Ishikawa (cell line): ENCODE measurements at regions not wholly inside any gene's neighbourhood (a gene's known extent, or its start where the extent isn't known, plus 50 kb on each side); places are given as distances from the start of the nearest gene placed in this dataset.

Experiments used
- CREB1 ChIP-seq: IDR thresholded peaks from 2 replicates; pipeline ENCODE4 v1.6.1; 2012; ENCODE audit warnings: low read depth
- EGR1 ChIP-seq: IDR thresholded peaks from 2 replicates; pipeline ENCODE4 v1.6.1; 2012
- EP300 ChIP-seq: IDR thresholded peaks from 2 replicates; pipeline ENCODE4 v1.6.1; 2012; ENCODE audit warnings: borderline replicate concordance
- FOXM1 ChIP-seq: IDR thresholded peaks from 2 replicates; pipeline ENCODE4 v1.6.1; 2012; ENCODE audit warnings: low read depth, borderline replicate concordance
- MAX ChIP-seq: IDR thresholded peaks from 2 replicates; pipeline ENCODE4 v1.6.1; 2012
- TAF1 ChIP-seq: IDR thresholded peaks from 2 replicates; pipeline ENCODE4 v1.6.1; 2012; ENCODE audit warnings: low read depth, mild to moderate bottlenecking
- TCF12 ChIP-seq: IDR thresholded peaks from 2 replicates; pipeline ENCODE4 v1.6.1; 2012; ENCODE audit warnings: low read depth
- TEAD4 ChIP-seq: IDR thresholded peaks from 2 replicates; pipeline ENCODE4 v1.6.1; 2012
- YY1 ChIP-seq: IDR thresholded peaks from 2 replicates; pipeline ENCODE4 v1.6.1; 2012; ENCODE audit warnings: low read depth
- TF ChIP-seq, protein P1 (sequence below): IDR thresholded peaks from 2 replicates; pipeline ENCODE4 v1.6.1; 2012
- TF ChIP-seq, protein P2 (sequence below): IDR thresholded peaks from 2 replicates; pipeline ENCODE4 v1.6.1; 2012; ENCODE audit warnings: low read depth, mild to moderate bottlenecking

DNA sequence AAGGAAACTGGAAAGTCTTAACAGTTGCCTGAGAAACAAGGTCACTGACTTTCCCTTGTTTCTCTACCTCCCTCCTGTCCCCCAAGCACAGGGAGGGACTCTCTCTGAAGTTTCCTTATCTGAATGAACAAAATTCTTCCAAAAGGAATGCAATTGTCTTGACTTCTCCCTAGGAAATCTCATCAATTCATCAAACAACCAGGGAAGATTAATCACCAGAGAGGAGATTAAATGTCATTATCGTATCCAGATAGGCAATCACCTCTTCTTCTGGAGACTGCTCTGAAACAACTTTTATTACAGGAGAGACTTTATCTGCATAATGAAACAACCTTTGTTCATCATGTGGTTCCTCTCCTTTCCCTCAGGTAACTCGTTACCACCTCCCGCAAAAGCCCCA, 431.4 kb downstream of the SLC16A7 start:
- no peak for TF ChIP-seq FOXM1
- TF ChIP-seq MAX: no peak
- no peak for TF ChIP-seq CREB1
- no peak for TF ChIP-seq TAF1
- TF ChIP-seq, protein P1, sequence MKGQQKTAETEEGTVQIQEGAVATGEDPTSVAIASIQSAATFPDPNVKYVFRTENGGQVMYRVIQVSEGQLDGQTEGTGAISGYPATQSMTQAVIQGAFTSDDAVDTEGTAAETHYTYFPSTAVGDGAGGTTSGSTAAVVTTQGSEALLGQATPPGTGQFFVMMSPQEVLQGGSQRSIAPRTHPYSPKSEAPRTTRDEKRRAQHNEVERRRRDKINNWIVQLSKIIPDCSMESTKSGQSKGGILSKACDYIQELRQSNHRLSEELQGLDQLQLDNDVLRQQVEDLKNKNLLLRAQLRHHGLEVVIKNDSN: no peak
- TF ChIP-seq TCF12: no peak
- no peak for TF ChIP-seq EGR1
- TF ChIP-seq, protein P2, sequence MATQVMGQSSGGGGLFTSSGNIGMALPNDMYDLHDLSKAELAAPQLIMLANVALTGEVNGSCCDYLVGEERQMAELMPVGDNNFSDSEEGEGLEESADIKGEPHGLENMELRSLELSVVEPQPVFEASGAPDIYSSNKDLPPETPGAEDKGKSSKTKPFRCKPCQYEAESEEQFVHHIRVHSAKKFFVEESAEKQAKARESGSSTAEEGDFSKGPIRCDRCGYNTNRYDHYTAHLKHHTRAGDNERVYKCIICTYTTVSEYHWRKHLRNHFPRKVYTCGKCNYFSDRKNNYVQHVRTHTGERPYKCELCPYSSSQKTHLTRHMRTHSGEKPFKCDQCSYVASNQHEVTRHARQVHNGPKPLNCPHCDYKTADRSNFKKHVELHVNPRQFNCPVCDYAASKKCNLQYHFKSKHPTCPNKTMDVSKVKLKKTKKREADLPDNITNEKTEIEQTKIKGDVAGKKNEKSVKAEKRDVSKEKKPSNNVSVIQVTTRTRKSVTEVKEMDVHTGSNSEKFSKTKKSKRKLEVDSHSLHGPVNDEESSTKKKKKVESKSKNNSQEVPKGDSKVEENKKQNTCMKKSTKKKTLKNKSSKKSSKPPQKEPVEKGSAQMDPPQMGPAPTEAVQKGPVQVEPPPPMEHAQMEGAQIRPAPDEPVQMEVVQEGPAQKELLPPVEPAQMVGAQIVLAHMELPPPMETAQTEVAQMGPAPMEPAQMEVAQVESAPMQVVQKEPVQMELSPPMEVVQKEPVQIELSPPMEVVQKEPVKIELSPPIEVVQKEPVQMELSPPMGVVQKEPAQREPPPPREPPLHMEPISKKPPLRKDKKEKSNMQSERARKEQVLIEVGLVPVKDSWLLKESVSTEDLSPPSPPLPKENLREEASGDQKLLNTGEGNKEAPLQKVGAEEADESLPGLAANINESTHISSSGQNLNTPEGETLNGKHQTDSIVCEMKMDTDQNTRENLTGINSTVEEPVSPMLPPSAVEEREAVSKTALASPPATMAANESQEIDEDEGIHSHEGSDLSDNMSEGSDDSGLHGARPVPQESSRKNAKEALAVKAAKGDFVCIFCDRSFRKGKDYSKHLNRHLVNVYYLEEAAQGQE: no peak
- TF ChIP-seq YY1: no peak
- no peak for TF ChIP-seq TEAD4
- no peak for TF ChIP-seq EP300
